DND-41 (cell line): ENCODE measurements at regions not wholly inside any gene's neighbourhood (a gene's known extent, or its start where the extent isn't known, plus 50 kb on each side); places are given as distances from the start of the nearest gene placed in this dataset.

ENCODE experiments used
- CTCF ChIP-seq: IDR thresholded peaks from 2 replicates; pipeline ENCODE4 v1.5.1; 2012; ENCODE audit warnings: borderline replicate concordance, low read length, moderate library complexity, mild to moderate bottlenecking; ENCODE audit not compliant: poor library complexity, severe bottlenecking; ENCODE audit errors: extremely low read depth
- EZH2 ChIP-seq: IDR thresholded peaks from 3 replicates; pipeline ENCODE4 v1.6.1; 2012; ENCODE audit warnings: borderline replicate concordance, low read depth, mild to moderate bottlenecking, moderate library complexity, low read length, inconsistent platforms; ENCODE audit not compliant: severe bottlenecking

GRCh38 chr11:34816698-34817213 is 99.4 kb downstream of the APIP start:
- TF ChIP-seq CTCF (no peak), EZH2 (no peak)
